ENCODE measurements at regions not wholly inside any gene's neighbourhood (a gene's known extent, or its start where the extent isn't known, plus 50 kb on each side); places are given as distances from the start of the nearest gene placed in this dataset.

DNA sequence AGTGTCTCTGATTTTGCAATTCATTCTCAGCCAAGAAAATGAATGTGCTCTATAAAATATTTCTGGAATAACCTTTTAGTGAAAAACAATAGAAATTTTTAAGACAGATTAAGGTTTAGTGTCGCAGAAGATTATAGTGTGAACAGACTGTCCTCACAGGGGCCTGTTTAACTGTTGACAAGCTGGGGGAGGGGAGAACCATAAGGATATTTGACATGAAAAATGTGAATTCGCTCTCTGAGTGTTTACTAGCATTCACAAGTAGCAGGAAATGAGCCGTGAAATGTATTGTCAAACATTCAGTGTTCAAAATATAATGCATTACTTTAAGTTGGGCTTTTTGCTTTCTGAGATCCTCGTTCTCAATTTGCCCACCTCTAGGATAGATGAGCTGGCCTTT lies 134.8 kb upstream of the TSHZ2 start:
- TF ChIP-seq, protein P1, sequence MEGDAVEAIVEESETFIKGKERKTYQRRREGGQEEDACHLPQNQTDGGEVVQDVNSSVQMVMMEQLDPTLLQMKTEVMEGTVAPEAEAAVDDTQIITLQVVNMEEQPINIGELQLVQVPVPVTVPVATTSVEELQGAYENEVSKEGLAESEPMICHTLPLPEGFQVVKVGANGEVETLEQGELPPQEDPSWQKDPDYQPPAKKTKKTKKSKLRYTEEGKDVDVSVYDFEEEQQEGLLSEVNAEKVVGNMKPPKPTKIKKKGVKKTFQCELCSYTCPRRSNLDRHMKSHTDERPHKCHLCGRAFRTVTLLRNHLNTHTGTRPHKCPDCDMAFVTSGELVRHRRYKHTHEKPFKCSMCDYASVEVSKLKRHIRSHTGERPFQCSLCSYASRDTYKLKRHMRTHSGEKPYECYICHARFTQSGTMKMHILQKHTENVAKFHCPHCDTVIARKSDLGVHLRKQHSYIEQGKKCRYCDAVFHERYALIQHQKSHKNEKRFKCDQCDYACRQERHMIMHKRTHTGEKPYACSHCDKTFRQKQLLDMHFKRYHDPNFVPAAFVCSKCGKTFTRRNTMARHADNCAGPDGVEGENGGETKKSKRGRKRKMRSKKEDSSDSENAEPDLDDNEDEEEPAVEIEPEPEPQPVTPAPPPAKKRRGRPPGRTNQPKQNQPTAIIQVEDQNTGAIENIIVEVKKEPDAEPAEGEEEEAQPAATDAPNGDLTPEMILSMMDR (IDR thresholded peaks at IDR 0.05): no peak
- TF ChIP-seq EZH2 (IDR thresholded peaks at IDR 0.05; ENCODE audit: borderline replicate concordance, insufficient read depth, low read depth, low read length, poor library complexity, severe bottlenecking): no peak
